GM18868 (cell line): ENCODE measurements at regions not wholly inside any gene's neighbourhood (a gene's known extent, or its start where the extent isn't known, plus 50 kb on each side); places are given as distances from the start of the nearest gene placed in this dataset.

ENCODE experiments used
- ATAC-seq: cut with Tn5 transposase; IDR thresholded peaks from one replicate; pipeline ENCODE4 v1.9.1; 2021; ENCODE audit warnings: mild to moderate bottlenecking, moderate library complexity; ENCODE audit not compliant: unreplicated experiment

DNA sequence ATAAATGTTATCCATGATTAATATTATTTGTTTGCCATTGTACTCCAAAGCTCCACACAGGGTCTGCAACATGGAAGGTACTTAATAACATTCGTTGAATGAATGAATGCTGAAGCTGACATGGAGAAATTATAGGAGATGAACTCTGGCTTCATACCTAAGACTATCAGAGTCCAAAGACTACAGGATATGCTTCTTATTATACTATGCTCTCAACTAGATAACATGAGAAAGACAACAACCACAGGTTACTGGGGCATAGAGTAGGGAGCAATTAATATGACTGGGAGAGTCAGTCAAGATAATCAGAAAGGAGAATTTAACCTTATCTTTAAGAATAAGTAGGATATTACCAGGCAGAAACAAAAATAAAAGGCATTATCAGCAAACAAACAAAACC is 236.3 kb upstream of the SOX5 start:
- ATAC-seq: no peak

DNA sequence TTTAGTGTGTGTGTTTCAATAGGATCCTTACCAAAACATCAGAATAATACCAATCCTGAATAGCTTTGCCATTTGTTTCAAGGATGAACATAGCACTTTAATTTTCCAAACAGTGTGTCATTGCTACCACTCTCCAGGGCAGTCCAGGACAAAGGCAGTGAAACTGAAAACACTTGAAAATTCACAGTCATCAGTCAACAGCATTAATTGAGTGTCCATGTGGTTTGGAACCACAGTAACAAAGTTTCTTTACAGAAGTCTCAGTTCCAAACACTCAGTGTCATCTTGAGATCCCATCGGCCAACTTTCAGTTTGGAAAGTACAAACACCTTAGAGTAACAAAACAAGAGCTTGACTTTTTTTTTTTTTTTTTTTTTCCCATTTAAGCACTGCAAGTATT is 228.4 kb upstream of the SOX5 start:
- peak; percentile 75 for ATAC-seq

DNA sequence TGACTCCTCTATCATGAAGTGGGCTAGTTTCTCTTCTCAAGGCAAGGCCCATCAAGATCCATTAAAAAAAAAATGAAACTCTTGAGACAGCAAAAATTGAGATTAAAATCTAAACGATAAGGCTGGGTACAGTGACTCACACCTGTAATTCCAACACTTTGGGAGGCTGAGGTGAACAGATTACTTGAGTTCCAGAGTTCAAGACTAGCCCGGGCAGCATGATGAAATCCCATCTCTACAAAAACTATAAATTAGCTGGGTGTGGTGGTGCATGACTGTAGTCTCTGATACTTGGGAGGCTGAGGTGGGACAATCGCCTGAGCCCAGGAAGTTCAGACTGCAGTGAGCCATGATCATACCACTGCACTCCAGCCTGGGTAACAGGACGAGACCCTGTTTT is 226.5 kb upstream of the SOX5 start:
- ATAC-seq: no peak

GRCh38 chr12:24175284-24175683 is 225.8 kb upstream of the SOX5 start:
- no peak for ATAC-seq

DNA sequence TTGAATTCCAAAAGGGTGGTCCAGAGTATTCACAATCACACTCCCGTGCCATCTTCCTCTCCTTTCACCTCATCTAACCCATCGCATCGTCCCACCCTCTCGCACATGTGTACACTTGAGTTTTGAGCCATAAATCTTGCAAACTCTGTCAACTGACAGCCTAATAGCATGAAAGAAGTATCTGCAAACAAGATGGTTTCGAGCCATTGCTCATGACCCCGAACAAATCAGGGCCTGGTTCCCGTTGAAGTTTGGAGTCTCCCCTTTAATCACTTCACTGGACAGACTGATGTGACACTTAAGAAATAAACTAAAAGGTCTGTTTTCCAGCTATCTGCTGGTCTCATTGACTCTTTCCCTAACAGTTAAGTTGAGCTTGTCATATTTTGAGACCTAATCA is 223.6 kb upstream of the SOX5 start:
- no peak for ATAC-seq

DNA sequence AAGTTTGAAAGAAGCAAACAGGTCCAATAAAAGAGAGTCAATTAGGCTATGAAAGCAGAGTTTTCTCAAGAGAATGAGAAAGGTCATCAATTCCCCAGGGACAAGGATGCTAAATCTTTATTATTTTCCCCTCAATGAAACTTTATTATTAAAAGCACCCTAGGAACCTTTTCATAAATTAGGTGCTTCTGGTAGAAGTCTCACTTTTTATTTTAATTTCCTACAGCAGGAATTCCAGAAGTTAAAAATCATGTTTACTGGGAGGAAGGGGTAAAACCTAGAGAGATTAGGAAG is 223.2 kb upstream of the SOX5 start:
- no peak for ATAC-seq

GRCh38 chr12:24172031-24172772 is 222.7 kb upstream of the SOX5 start:
- ATAC-seq: peak; percentile 78

GRCh38 chr12:24155042-24155441 is 205.6 kb upstream of the SOX5 start:
- no peak for ATAC-seq

GRCh38 chr12:24153079-24153478 is 203.6 kb upstream of the SOX5 start:
- ATAC-seq: no peak

DNA sequence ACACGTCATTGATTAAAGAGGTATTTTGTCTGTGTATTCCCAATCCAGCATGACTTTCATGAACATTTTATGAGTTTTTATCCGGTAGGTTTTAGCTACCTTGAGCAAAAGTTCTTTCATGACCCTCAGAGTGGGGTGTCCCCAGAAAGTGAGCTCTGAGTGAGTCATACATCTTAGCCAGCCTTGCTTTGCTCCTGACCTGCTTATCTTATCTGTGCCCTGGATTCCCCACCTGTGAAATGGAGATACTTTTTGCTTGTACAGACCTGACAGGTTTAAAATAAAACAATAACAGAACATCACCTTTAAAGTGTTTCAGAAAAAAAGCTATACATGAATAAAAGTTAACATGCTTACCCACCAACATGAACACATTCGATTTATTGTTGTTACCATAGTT is 202.8 kb upstream of the SOX5 start:
- no peak for ATAC-seq

DNA sequence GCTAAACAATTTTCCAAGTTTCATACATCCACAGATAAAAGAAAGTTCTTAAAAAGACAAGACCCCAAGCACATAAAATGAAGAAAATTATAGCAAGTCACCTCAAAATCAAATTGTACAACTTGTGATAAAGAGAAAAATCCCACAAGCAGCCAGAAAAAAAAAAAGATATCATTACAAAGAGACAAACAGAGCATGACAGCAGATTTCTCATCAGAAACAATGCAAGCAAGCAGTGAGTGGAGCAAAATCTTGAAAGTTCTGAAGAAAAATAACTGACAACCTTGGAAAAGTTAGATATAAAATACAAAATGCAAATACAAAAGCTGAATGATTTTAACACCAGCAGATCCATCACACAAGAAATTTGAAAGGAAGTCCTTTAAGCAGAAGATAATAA is 194.5 kb upstream of the SOX5 start:
- ATAC-seq: no peak

DNA sequence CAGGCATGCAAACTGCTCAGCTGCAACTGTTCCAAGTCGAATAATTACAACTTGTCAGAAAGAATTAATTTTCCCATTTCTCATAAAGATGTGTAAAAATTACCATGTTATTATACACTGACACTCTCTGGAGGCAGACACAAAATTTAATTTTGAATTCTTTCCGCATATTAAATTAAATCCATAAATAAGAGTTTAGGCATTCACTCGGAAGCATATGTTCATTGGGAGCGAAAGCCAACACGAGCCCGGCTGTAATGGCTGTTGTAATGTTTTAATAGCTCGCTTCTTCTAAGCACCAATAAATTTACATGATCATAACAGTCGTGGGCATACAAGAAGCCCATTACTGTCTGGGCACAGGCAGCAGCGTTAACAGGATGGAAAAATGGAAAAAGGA is 189.6 kb upstream of the SOX5 start:
- ATAC-seq: no peak

DNA sequence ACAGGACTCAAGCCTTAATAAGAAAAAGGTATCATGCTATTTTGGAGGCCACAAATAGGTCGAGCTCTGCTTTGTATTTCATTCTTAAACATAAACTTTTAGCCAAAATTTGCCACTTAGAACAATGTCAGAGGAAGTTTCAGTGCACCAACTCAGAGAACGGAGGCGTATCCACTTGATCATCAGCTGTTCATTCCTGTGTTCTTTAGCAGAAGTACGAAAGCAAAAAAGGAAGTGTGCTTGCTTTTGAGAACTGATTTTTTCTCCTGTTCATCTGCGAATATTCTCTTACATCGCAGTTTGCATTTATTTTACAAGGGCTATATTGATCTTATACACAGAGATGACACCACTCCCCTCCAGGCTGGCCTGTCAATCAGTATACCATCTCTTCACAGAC is 188.6 kb upstream of the SOX5 start:
- no peak for ATAC-seq

DNA sequence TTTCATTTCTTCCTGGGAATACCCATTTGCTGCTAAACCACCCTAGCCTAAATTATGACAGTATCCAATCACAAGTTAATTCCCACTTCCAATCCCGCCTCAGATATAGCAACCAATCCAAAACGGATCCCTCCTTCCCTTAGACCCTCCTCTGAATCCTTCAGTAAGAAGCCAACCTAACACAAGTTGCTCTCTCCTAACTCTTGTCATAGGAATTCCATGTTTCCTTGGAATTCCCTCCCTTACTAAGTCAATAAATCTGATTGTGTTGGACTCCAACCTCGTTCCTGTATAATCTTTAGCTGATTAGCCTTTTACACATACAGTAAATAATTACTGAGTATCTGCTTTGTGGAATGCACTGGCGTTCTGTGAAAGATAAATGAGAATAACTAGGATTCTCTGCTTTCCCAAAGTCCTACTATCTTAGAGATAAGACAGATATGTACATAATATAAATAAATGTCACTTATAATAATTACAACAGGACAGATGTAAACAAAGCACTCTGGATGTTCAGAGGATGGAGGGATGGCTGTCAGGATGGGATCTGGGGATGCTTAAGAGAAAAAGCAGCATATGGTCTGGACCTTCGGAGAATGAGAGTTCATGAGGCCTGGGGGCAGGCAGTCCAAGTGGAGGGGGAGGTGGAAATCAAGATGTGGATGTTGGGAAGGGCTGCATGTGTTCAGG is 185.8 kb upstream of the SOX5 start:
- no peak for ATAC-seq

DNA sequence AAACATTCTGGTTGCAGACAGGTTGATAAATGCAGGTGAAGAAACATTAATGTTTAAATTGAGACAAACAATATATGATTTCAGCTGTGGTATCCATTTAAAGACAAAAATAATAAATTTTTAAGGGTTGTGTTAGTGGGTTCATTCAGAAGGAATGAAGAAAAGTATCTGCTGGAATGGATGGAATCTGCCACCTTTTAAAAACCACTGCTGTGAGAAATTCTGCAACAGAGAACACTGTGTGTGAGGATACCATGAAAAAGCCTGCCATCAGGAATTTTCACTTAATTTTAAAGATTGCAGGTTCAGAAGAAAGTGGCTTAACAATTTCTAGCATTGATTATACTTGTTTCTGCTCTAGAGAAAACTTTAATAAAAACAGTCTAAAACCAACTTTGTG is 184.6 kb upstream of the SOX5 start:
- no peak for ATAC-seq

GRCh38 chr12:24133384-24133783 is 183.9 kb upstream of the SOX5 start:
- ATAC-seq: no peak

DNA sequence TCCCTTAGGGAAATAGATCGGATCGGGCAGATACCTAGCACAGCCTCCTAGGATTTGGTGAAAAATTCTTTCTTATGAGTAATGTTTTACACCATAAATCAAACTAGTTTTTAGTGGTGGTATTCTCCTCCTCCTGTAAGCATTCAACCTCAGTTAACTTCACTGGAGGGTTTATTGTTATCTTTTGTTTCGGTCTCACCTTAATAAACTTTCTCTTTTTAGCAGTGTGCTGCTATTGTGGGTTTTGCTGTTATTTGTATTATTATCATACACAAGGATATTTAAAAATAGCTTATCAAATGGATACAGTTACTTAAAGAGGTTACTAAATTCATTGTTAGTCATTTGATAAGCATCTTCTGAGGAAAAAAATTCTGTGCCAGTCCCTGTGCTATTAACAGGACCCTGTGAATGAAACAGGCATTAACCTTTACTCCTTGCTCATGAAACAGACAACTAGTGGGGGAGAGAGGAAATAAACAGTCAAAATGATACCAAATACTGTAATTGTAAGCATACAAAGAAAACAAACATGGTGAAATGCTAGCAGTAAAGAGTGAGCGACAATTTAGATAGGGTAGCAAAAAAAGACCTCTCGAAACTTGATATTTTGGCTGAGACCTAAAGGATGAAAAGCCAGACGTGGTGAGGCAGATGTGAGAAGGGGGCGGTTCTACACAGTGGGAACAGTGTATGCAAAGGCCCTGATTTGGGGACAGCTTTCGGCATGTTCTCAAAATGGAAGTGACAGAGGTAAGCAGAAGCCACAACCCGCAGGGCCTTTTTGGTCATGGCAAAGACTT is 178.7 kb upstream of the SOX5 start:
- ATAC-seq: peak; percentile 76

GRCh38 chr12:24125280-24125679 is 175.8 kb upstream of the SOX5 start:
- ATAC-seq: no peak

GRCh38 chr12:24121911-24122310 is 172.4 kb upstream of the SOX5 start:
- ATAC-seq: no peak

DNA sequence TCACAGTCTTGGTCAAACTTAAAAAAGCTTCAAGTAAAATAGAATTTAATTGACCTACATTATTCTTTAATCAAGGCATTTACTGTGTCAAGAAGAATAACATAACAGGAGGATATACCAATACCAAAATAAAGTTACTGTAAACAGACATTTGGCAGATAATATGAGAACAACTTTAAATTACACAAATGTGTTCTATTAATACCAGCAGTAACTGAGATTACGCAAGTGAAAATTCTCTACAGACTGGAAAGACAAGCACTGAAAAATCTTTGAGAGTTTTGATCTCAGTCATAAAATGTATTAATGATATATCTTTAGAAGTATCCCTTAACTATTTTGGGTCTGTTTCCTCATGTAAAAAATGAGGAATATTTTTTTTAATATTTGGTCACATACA is 169.2 kb upstream of the SOX5 start:
- no peak for ATAC-seq

DNA sequence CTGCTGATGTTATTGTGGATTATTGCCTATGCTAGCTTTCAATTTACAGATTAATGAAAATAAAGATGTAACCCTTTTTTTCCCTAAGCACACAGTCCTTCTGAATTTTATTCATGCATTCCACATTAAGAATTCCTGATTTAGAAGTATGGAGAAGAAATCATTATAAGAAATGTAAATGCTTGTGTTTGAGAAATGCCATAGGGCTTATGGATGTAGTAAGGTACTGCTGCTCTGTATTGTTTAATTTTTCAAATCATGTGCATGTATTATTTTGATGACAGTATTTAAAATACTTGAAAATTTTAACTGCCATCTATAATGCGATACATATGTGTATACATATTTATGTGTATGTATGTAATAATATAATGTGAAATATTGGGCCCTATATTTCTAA is 167.1 kb upstream of the SOX5 start:
- no peak for ATAC-seq

- no peak for ATAC-seq
These were observed 164.2 kb upstream of the SOX5 start for GRCh38 chr12:24113701-24114100.
